RPMI7951 (cell line): ENCODE measurements at regions not wholly inside any gene's neighbourhood (a gene's known extent, or its start where the extent isn't known, plus 50 kb on each side); places are given as distances from the start of the nearest gene placed in this dataset.
"Not testable (repeated sequence)": the region's sequence is repeated elsewhere in the genome, so short reads cannot be mapped to it uniquely, and the experiment has no call there.

ENCODE experiments used
- DNase-seq: peaks from one replicate; pipeline ENCODE4 v3.0.0-alpha.2; 2012; ENCODE audit warnings: low read depth

GRCh38 chr18:51248685-51249084 is 51.2 kb upstream of the MEX3C start:
- no peak for DNase-seq

- no peak for DNase-seq
These were observed 52.5 kb upstream of the MEX3C start for GRCh38 chr18:51250006-51250405.

GRCh38 chr18:51250458-51251024 is 53.1 kb upstream of the MEX3C start:
- DNase-seq = no peak

- no peak for DNase-seq
These were observed 54.1 kb upstream of the MEX3C start for GRCh38 chr18:51251625-51252024.

- no peak for DNase-seq
These were observed 56.0 kb upstream of the MEX3C start for GRCh38 chr18:51253476-51253875.

DNA sequence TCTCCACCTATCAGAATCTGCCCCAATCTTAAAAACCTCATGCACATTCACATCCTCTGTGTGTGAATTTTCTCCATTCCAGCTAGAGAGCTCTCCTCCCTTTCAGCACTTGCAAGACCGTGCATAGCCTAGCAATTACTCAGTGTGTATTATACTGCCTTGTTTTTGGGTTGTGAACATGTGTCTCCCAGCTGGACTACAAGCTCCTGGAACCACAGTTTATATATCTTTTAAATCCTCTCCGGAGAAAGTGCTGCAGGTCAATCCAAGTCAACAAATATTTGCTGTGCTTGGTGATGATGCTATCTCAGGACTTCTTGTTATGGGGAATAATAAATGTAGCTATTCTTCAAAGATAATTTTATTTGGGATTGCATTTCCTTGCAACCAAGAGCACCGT is 58.2 kb upstream of the MEX3C start:
- peak; percentile 18 for DNase-seq

DNA sequence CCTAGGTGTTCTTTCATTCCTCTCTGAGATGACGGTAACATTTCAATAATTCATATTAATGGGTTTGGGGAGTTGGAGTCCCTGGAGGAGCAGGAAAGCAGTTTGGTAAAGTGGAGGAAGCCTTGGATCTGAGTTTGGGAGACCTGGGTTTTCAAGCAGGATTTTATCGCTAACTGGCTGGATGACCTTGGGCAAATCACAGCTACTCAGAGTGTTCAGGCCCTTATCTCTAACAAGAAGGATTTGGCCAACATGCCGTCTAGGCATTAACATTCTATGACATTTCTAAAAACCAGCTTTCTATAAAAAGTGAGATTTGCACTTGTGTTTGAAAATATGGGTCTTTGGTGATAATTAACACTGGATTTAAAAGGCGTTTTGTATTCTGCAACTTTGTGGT is 59.7 kb upstream of the MEX3C start:
- DNase-seq = no peak

GRCh38 chr18:51260118-51260517 is 62.6 kb upstream of the MEX3C start:
- DNase-seq = no peak

GRCh38 chr18:51266077-51266476 is 68.6 kb upstream of the MEX3C start:
- not testable (repeated sequence) for DNase-seq

DNA sequence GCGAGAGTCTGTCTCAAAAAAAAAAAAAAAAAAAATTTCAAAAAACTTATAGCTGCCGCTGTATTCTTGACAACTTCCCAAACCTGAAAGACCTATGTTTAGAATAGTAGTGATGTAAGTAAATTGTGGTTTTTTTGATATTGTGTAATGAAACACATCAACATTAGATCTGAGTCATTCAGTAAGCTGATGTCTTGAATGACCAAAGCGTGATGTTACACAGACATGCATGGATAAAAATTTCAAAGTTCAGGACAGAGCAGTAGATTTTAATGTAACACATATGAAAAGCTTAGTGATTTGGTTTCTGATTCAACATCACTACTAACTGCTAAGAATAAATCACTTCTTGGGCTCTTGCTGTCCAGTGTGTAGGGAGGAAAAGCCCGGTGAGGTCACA is 69.3 kb upstream of the MEX3C start:
- peak; percentile 16 for DNase-seq

- DNase-seq = no peak
These were observed 76.0 kb upstream of the MEX3C start for GRCh38 chr18:51273437-51273836.

GRCh38 chr18:51275712-51276476 is 78.4 kb upstream of the MEX3C start:
- peak; percentile 2 for DNase-seq

GRCh38 chr18:51278045-51278649 is 80.7 kb upstream of the MEX3C start:
- DNase-seq = peak; percentile 2

DNA sequence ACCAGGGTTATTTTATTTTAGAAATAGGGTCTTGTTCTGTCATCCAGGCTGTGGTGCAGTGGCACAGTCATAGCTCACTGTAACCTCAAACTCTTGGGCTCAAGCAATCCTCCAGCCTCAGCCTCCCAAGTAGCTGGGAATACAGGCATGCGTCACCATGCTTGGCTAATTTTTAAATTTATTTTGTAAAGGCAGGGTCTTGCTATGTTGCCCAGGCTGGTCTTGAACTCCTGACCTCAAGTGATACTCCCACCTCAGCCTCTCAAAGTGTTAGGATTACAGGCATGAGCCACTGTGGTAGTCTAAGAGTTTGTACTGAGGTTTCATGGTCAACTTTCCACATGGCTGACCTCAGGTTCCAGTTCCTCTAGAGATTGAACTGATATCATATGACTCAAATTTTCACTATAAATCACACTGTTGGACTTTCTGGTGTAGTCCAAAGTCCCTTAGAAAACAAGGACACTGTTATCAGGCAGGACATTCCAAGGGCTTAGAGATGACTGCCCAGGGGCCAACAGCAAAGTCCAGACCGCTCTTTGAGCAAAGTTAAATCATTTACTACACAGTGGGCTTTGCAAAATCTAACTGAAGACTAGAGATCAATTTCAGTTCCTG is 82.0 kb upstream of the MEX3C start:
- DNase-seq = no peak

GRCh38 chr18:51287818-51288508 is 90.5 kb upstream of the MEX3C start:
- DNase-seq = no peak

GRCh38 chr18:51288582-51288981 is 91.1 kb upstream of the MEX3C start:
- no peak for DNase-seq

DNA sequence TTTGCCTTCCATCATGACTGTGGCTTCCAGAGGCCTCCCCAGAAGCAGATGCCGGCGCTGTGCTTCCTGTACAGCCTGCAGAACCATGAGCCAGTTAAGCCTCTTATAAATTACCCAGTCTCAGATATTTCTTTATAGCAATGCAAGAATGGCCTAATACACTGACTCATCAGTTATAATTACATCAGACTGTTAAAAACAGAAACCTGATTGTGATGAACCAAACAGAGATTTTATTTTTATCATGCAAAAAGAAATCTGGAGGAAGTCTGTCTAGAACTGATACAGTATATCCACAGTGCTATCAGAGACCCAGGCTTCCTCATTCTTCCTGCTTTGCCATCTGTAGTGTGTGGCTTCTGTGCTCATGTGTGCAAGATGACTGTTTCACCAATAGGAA is 93.4 kb upstream of the MEX3C start:
- DNase-seq = peak; percentile 4

DNA sequence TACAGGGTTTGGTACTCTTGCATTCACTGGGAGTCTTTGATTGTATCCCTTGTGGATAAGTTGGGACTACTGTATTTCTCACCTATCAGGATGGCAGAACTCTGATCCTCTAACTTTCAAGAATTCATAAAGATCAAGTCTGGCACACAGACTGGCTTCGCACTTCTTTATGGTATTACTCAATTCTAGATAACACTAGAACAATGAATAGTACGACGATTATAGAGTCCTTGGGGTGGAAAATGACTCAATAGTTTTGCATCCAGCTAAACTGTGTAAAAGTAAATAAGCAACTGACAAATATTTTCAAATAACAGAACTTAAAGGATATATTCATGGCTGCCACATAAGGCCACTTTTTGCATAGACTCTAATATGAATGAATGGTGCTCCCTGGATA is 103.4 kb upstream of the MEX3C start:
- no peak for DNase-seq

DNA sequence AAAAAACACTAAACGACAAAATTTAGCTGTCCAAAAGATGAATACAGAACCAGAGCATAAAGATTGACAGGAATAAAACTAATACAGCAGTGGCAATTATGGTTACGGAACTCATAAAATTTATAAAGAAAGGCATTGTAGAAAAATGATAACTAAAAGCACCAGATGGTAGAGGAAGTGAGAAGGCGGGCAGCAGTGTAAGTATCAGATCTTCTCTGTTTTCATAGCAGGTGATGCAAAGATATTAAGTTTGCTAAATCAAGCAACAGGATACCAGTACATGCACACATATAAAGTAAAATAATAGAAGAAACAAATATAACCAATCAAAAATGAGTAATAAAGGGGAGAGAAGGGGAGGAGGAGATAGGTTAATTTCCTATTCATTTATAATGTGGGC is 103.9 kb upstream of the MEX3C start:
- DNase-seq = no peak

GRCh38 chr18:51316677-51317076 is 119.2 kb upstream of the MEX3C start:
- no peak for DNase-seq

DNA sequence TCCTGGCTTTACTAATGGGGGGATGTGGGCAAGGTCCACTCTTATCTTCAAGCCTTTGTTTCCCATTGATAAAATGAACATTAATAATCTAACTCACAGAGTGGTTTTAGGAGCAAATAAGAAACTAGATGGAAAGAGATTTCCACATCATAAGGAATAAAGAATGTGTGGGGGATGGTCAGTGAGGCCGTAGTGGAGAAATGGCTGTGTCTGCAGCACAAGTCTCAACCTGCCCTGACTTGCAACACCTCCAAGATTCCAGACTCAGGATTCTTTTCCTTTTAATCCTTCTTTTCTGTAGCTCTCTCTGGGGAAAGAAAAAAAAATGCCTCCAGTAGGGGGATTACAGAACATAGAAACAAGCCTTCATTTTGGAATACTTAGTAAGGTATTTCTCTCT is 124.2 kb upstream of the MEX3C start:
- DNase-seq = no peak

GRCh38 chr18:51323961-51324360 is 126.5 kb upstream of the MEX3C start:
- DNase-seq = no peak
